Lung (tissue), 11 donors: ENCODE measurements at regions not wholly inside any gene's neighbourhood (a gene's known extent, or its start where the extent isn't known, plus 50 kb on each side); places are given as distances from the start of the nearest gene placed in this dataset.

Experiments
- ATAC-seq: fragments of 200-7000 bp; cut with Tn5 transposase; one replicate; pipeline ENCODE4 v1.9.1; 2020; ENCODE audit warnings: moderate number of reproducible peaks; ENCODE audit not compliant: insufficient read depth, low FRiP score
- DNase-seq, 3 donors: peaks; one replicate each; pipeline ENCODE4 v3.0.0-alpha.2; 2013 to 2017
- H3K27ac ChIP-seq, 2 donors: one replicate each; pipeline ENCODE4 v1.5.1; 2013; ENCODE audit warnings: mild to moderate bottlenecking in 2 of 2, moderate library complexity in 2 of 2, control low read depth in 1 of 2, inconsistent platforms in 1 of 2, low read depth in 1 of 2, low read length in 1 of 2
- H3K27me3 ChIP-seq, 3 donors: one replicate each; pipeline ENCODE4 v1.5.1; 2013; ENCODE audit warnings: low read length in 2 of 3; ENCODE audit not compliant: control insufficient read depth in 3 of 3, insufficient read depth in 3 of 3
- H3K36me3 ChIP-seq, 4 donors: one replicate each; pipeline ENCODE4 v1.5.1; 2013; ENCODE audit warnings: low read length in 4 of 4, mild to moderate bottlenecking in 1 of 4, moderate library complexity in 1 of 4; ENCODE audit not compliant: control insufficient read depth in 4 of 4, insufficient read depth in 4 of 4
- H3K4me1 ChIP-seq, 5 donors: one replicate each; pipeline ENCODE4 v1.5.1; 2013; ENCODE audit warnings: low read length in 5 of 5, mild to moderate bottlenecking in 2 of 5, moderate library complexity in 1 of 5; ENCODE audit not compliant: control insufficient read depth in 5 of 5, insufficient read depth in 5 of 5
- H3K4me3 ChIP-seq: one replicate; pipeline ENCODE4 v1.5.1; 2013; ENCODE audit warnings: mild to moderate bottlenecking, control low read depth, moderate library complexity
- H3K9ac ChIP-seq, 2 donors: one replicate each; pipeline ENCODE4 v1.5.1; 2013; ENCODE audit warnings: low read length in 2 of 2, control low read depth in 1 of 2; ENCODE audit not compliant: insufficient read depth in 1 of 2
- H3K9me3 ChIP-seq, 4 donors: one replicate each; pipeline ENCODE4 v1.5.1; 2013; ENCODE audit warnings: low read length in 3 of 4, mild to moderate bottlenecking in 1 of 4, moderate library complexity in 1 of 4; ENCODE audit not compliant: control insufficient read depth in 4 of 4, insufficient read depth in 3 of 4
- CTCF ChIP-seq: IDR thresholded peaks from 2 replicates; pipeline ENCODE4 v1.5.1; 2012; ENCODE audit warnings: mild to moderate bottlenecking; ENCODE audit errors: control extremely low read depth, extremely low read depth
- WGBS, 2 donors: extraction: QIAGEN DNeasy Blood & Tissue Kit; methylation state at CpG; one replicate each; pipeline ENCODE4 v1.1.7; 2013; 5-methylcytosine and 5-hydroxymethylcytosine counted together
- donor health status: control.
- donor health status: control.
- donor health status: Bipolar disorder and iron deficiency.
- donor health status: healthy.
- donor health status: DM: yes; HTN: yes; CAD: no.

GRCh38 chr20:16974080-16974854 is 226.1 kb downstream of the OTOR start:
- Histone ChIP-seq H3K4me3 (no peak overlapping the region), H3K9ac (no peak overlapping the region), H3K27ac (no peak overlapping the region), H3K27me3 (no peaks in the 10 kb centered on the region), H3K4me1 (no peaks in the 10 kb centered on the region), H3K36me3 (no peaks in the 10 kb centered on the region), H3K9me3 (peaks cover 0 to 4% (median 0%) of the 10 kb centered on the region in 4 donors)
- WGBS, 2 donors = 95 to 96% methylated on average over 20 of the region's 20 CpGs
- no peak for TF ChIP-seq CTCF
- ATAC-seq = no peak
- no peak for DNase-seq

GRCh38 chr20:16974855-16975162 is 226.7 kb downstream of the OTOR start:
- Histone ChIP-seq H3K36me3 (no peaks in the 10 kb centered on the region), H3K4me3 (no peak overlapping the region), H3K4me1 (no peaks in the 10 kb centered on the region), H3K27ac (no peak overlapping the region), H3K9me3 (peaks cover 0 to 4% (median 0%) of the 10 kb centered on the region in 4 donors), H3K27me3 (no peaks in the 10 kb centered on the region), H3K9ac (no peak overlapping the region)
- DNase-seq (no peak), ATAC-seq (no peak)
- TF ChIP-seq CTCF = no peak
- WGBS, 2 donors = 92 to 93% methylated on average over 11 to 14 of the region's 14 CpGs

GRCh38 chr20:16975682-16976081 is 227.5 kb downstream of the OTOR start:
- no peak overlapping the region for H3K4me3 ChIP-seq
- no peaks in the 10 kb centered on the region for H3K4me1 ChIP-seq
- no peak for TF ChIP-seq CTCF
- peaks cover 0 to 4% (median 0%) of the 10 kb centered on the region in 4 donors for H3K9me3 ChIP-seq
- H3K27me3 ChIP-seq = no peaks in the 10 kb centered on the region
- H3K9ac ChIP-seq = no peak overlapping the region
- DNase-seq (no peak), ATAC-seq (no peak)
- no peaks in the 10 kb centered on the region for H3K36me3 ChIP-seq
- H3K27ac ChIP-seq = no peak overlapping the region
- WGBS, 2 donors = 92% methylated on average over 11 to 12 of the region's 12 CpGs

- WGBS, 2 donors = 78 to 88% methylated on average over 1 of the region's 1 CpG
- H3K4me3 ChIP-seq = no peak overlapping the region
- no peak for DNase-seq
Measured at GRCh38 chr20:16978497-16978896, 230.3 kb downstream of the OTOR start.

More at GRCh38 chr20:16978497-16978896, 230.3 kb downstream of the OTOR start:
- H3K9me3 ChIP-seq = peaks cover 0 to 4% (median 0%) of the 10 kb centered on the region in 4 donors
- no peaks in the 10 kb centered on the region for H3K36me3 ChIP-seq
- H3K27me3 ChIP-seq = no peaks in the 10 kb centered on the region
- H3K27ac ChIP-seq = no peak overlapping the region
- TF ChIP-seq CTCF = no peak
- no peak overlapping the region for H3K9ac ChIP-seq
- no peaks in the 10 kb centered on the region for H3K4me1 ChIP-seq
- ATAC-seq = no peak
